Adrenal gland (tissue), 5 donors: ENCODE measurements at regions not wholly inside any gene's neighbourhood (a gene's known extent, or its start where the extent isn't known, plus 50 kb on each side); places are given as distances from the start of the nearest gene placed in this dataset.

Experiments used
- POLR2A ChIP-seq, 2 donors: fragments of 450-650 bp; IDR thresholded peaks; one replicate each; pipeline ENCODE4 v1.6.1; 2017; ENCODE audit warnings: antibody characterized with exemption in 2 of 2, mild to moderate bottlenecking in 2 of 2, moderate library complexity in 1 of 2
- TF ChIP-seq, protein P1 (sequence below), 6 experiments: fragments of 450-650 bp in 4 of 6; fragments of 200-600 bp in 2 of 6; sonication (generic) in 1 of 6; IDR thresholded peaks; 1 replicate in 5 of 6; 2 replicates in 1 of 6; pipeline versions ENCODE4 v1.5.1 to v1.8.0; 2016 to 2021; ENCODE audit warnings: antibody characterized with exemption in 6 of 6, mild to moderate bottlenecking in 2 of 6, moderate library complexity in 1 of 6
- donor health status: DM: no; HTN: no; CAD: no.

DNA sequence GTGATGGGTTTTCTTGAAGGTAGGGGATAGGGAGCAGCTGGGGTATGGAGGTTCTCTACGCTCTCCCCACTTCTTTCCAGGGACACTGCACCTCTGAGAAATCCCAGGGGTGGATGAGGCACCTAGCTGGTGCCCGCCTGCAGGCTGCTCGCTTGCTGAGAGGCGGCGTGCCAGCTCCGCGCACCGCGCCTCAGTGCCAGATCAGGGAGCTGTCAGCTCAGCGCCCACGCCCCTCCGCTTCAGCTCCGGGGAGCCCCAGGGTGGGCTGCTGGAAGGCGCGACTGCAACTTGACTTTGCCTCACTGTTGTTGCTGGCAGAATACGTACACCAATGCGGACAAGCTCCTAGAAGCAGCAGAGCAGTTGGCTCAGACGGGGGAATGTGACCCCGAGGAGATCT lies 345.7 kb upstream of the UMPS start:
- TF ChIP-seq, protein P1, sequence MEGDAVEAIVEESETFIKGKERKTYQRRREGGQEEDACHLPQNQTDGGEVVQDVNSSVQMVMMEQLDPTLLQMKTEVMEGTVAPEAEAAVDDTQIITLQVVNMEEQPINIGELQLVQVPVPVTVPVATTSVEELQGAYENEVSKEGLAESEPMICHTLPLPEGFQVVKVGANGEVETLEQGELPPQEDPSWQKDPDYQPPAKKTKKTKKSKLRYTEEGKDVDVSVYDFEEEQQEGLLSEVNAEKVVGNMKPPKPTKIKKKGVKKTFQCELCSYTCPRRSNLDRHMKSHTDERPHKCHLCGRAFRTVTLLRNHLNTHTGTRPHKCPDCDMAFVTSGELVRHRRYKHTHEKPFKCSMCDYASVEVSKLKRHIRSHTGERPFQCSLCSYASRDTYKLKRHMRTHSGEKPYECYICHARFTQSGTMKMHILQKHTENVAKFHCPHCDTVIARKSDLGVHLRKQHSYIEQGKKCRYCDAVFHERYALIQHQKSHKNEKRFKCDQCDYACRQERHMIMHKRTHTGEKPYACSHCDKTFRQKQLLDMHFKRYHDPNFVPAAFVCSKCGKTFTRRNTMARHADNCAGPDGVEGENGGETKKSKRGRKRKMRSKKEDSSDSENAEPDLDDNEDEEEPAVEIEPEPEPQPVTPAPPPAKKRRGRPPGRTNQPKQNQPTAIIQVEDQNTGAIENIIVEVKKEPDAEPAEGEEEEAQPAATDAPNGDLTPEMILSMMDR (IDR thresholded peaks at IDR 0.05): no peak
- no peak for TF ChIP-seq POLR2A (IDR thresholded peaks at IDR 0.05)
